Neutrophil (primary cell): ENCODE measurements at regions not wholly inside any gene's neighbourhood (a gene's known extent, or its start where the extent isn't known, plus 50 kb on each side); places are given as distances from the start of the nearest gene placed in this dataset.

ENCODE experiments used
- H3K27ac ChIP-seq: fragments of 200-600 bp; sonication (generic); 2 replicates; pipeline ENCODE4 v1.5.1; 2016; ENCODE audit warnings: mild to moderate bottlenecking, moderate library complexity
- H3K27me3 ChIP-seq: fragments of 200-600 bp; sonication (generic); 2 replicates; pipeline ENCODE4 v1.6.0; 2016; ENCODE audit warnings: mild to moderate bottlenecking
- H3K36me3 ChIP-seq: fragments of 200-600 bp; sonication (generic); 2 replicates; pipeline ENCODE4 v1.5.1; 2017
- H3K4me1 ChIP-seq, 2 experiments: fragments of 200-600 bp in 1 of 2; sonication (generic) in 1 of 2; 1 replicate in 1 of 2; 2 replicates in 1 of 2; pipeline versions ENCODE4 v1.5.1 to v1.6.1; 2013 to 2016; ENCODE audit warnings: low read depth in 1 of 2, low read length in 1 of 2, mild to moderate bottlenecking in 1 of 2, moderate library complexity in 1 of 2; ENCODE audit not compliant: control insufficient read depth in 1 of 2, insufficient read depth in 1 of 2
- H3K4me3 ChIP-seq, 2 experiments: fragments of 200-600 bp in 1 of 2; sonication (generic) in 1 of 2; 1 replicate in 1 of 2; 2 replicates in 1 of 2; pipeline ENCODE4 v1.5.1; 2013 to 2016; ENCODE audit warnings: low read depth in 1 of 2, low read length in 1 of 2, mild to moderate bottlenecking in 1 of 2, moderate library complexity in 1 of 2
- H3K9me3 ChIP-seq: fragments of 200-600 bp; sonication (generic); 2 replicates; pipeline ENCODE4 v1.5.1; 2016
- CTCF ChIP-seq: fragments of 200-600 bp; sonication (generic); IDR thresholded peaks from 2 replicates; pipeline ENCODE4 v1.5.1; 2016; ENCODE audit warnings: antibody characterized with exemption

- H3K27ac ChIP-seq, result no peak overlapping the region
- no peak for TF ChIP-seq CTCF
- no peaks in the 10 kb centered on the region for H3K4me1 ChIP-seq
- H3K4me3 ChIP-seq, result no peak overlapping the region
- H3K27me3 ChIP-seq, result no peaks in the 10 kb centered on the region
- H3K9me3 ChIP-seq, result no peaks in the 10 kb centered on the region
- no peaks in the 10 kb centered on the region for H3K36me3 ChIP-seq
These were observed 174.5 kb downstream of the C5orf15 start for GRCh38 chr5:133793756-133794465.

- Histone ChIP-seq H3K27ac (no peak overlapping the region), H3K36me3 (no peaks in the 10 kb centered on the region), H3K4me1 (no peaks in the 10 kb centered on the region), H3K9me3 (no peaks in the 10 kb centered on the region), H3K27me3 (no peaks in the 10 kb centered on the region), H3K4me3 (no peak overlapping the region)
- no peak for TF ChIP-seq CTCF
These were observed 175.8 kb downstream of the C5orf15 start for GRCh38 chr5:133792655-133793054.

- Histone ChIP-seq H3K9me3 (no peaks in the 10 kb centered on the region), H3K27me3 (no peaks in the 10 kb centered on the region), H3K27ac (no peak overlapping the region), H3K36me3 (no peaks in the 10 kb centered on the region), H3K4me3 (no peak overlapping the region), H3K4me1 (no peaks in the 10 kb centered on the region)
- TF ChIP-seq CTCF, result no peak
These were observed 176.4 kb downstream of the C5orf15 start for GRCh38 chr5:133792024-133792423.

- H3K9me3 ChIP-seq, result no peaks in the 10 kb centered on the region
- no peaks in the 10 kb centered on the region for H3K27me3 ChIP-seq
- no peaks in the 10 kb centered on the region for H3K4me1 ChIP-seq
- H3K27ac ChIP-seq, result no peak overlapping the region
- TF ChIP-seq CTCF, result no peak
- no peaks in the 10 kb centered on the region for H3K36me3 ChIP-seq
- H3K4me3 ChIP-seq, result no peak overlapping the region
These were observed 177.5 kb downstream of the C5orf15 start for GRCh38 chr5:133790898-133791297.

GRCh38 chr5:133789428-133789827, 177.1 kb upstream of the FSTL4 start:
- no peak for TF ChIP-seq CTCF
- Histone ChIP-seq H3K27me3 (no peaks in the 10 kb centered on the region), H3K9me3 (no peaks in the 10 kb centered on the region), H3K4me1 (no peaks in the 10 kb centered on the region), H3K36me3 (no peaks in the 10 kb centered on the region), H3K4me3 (no peak overlapping the region), H3K27ac (no peak overlapping the region)

GRCh38 chr5:133788121-133788520, 175.8 kb upstream of the FSTL4 start:
- no peak overlapping the region for H3K4me3 ChIP-seq
- no peaks in the 10 kb centered on the region for H3K27me3 ChIP-seq
- H3K9me3 ChIP-seq, result no peaks in the 10 kb centered on the region
- H3K4me1 ChIP-seq, result no peaks in the 10 kb centered on the region
- no peak for TF ChIP-seq CTCF
- H3K27ac ChIP-seq, result no peak overlapping the region
- no peaks in the 10 kb centered on the region for H3K36me3 ChIP-seq
